HL-60 (cell line): ENCODE measurements at regions not wholly inside any gene's neighbourhood (a gene's known extent, or its start where the extent isn't known, plus 50 kb on each side); places are given as distances from the start of the nearest gene placed in this dataset.

Experiments
- DNase-seq, 2 experiments: peaks; one replicate each; pipeline ENCODE4 v3.0.0-alpha.2; 2010 to 2020; ENCODE audit warnings: low read depth in 1 of 2, low spot score in 1 of 2
- H3K27ac ChIP-seq: fragments of 250-450 bp; sonication (Bioruptor Pico); replicated peaks from 2 replicates; pipeline ENCODE4 v1.5.1; 2020; ENCODE audit warnings: mild to moderate bottlenecking, moderate library complexity
- H3K27me3 ChIP-seq: fragments of 250-450 bp; sonication (Bioruptor Pico); 2 replicates; pipeline ENCODE4 v1.5.1; 2021; ENCODE audit warnings: mild to moderate bottlenecking, moderate library complexity; ENCODE audit not compliant: insufficient read depth, poor library complexity, severe bottlenecking
- H3K4me3 ChIP-seq: replicated peaks from 2 replicates; pipeline ENCODE4 v1.5.1; 2011; ENCODE audit warnings: mild to moderate bottlenecking, control low read depth, low read length; ENCODE audit not compliant: insufficient read depth
- CTCF ChIP-seq: IDR thresholded peaks from one replicate; pipeline ENCODE4 v1.5.1; 2011; ENCODE audit warnings: low read length, control low read depth, inconsistent platforms; ENCODE audit not compliant: insufficient read depth
- GABPA ChIP-seq: IDR thresholded peaks from 2 replicates; pipeline ENCODE4 v1.6.1; 2012; ENCODE audit warnings: low read depth
- POLR2AphosphoS5 ChIP-seq: IDR thresholded peaks from 2 replicates; pipeline ENCODE4 v1.6.1; 2012; ENCODE audit warnings: low read depth
- REST ChIP-seq: IDR thresholded peaks from 2 replicates; pipeline ENCODE4 v1.6.1; 2012; ENCODE audit warnings: low read depth; ENCODE audit not compliant: insufficient replicate concordance
- SPI1 ChIP-seq: IDR thresholded peaks from 2 replicates; pipeline ENCODE4 v1.6.1; 2012; ENCODE audit warnings: low read depth, mild to moderate bottlenecking, borderline replicate concordance

- TF ChIP-seq GABPA (no peak), POLR2AphosphoS5 (no peak), REST (no peak), SPI1 (no peak), CTCF (no peak)
- Histone ChIP-seq H3K27me3 (no peaks in the 10 kb centered on the region), H3K27ac (no peak overlapping the region), H3K4me3 (no peak overlapping the region)
- DNase-seq = no peak
These were observed 420.6 kb downstream of the CMPK2 start for GRCh38 chr2:6445156-6445555.

GRCh38 chr2:6446938-6447608 is 418.6 kb downstream of the CMPK2 start:
- Histone ChIP-seq H3K27ac (no peak overlapping the region), H3K4me3 (no peak overlapping the region), H3K27me3 (no peaks in the 10 kb centered on the region)
- no peak for DNase-seq
- TF ChIP-seq REST (no peak), SPI1 (no peak), POLR2AphosphoS5 (no peak), CTCF (no peak), GABPA (no peak)

DNA sequence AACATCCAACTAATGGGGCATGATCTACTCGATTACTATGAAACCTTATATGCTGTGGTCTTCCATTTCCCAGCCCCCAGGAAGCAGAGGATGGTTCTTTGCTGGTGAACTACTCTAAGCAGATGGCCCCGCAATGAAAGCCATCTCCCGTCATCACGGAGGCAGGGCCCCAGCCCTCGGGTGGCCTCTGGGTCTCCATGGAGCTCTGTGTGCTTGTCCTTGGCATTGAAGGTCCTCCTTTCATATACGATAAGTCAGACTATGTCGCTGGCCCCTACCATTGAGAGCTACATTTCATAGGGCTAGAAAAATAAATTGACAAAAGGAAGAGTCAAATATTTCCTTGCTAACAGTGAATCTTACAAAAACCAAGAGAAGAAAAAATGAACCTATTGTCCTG is 416.8 kb downstream of the CMPK2 start:
- H3K27ac ChIP-seq = no peak overlapping the region
- no peak for TF ChIP-seq REST
- no peak for TF ChIP-seq GABPA
- no peak for TF ChIP-seq CTCF
- no peak for TF ChIP-seq SPI1
- TF ChIP-seq POLR2AphosphoS5 = no peak
- H3K27me3 ChIP-seq = no peaks in the 10 kb centered on the region
- no peak overlapping the region for H3K4me3 ChIP-seq
- DNase-seq = no peak
